ENCODE measurements at regions not wholly inside any gene's neighbourhood (a gene's known extent, or its start where the extent isn't known, plus 50 kb on each side); places are given as distances from the start of the nearest gene placed in this dataset.
"Not testable (repeated sequence)": the region's sequence is repeated elsewhere in the genome, so short reads cannot be mapped to it uniquely, and the experiment has no call there.

DNA sequence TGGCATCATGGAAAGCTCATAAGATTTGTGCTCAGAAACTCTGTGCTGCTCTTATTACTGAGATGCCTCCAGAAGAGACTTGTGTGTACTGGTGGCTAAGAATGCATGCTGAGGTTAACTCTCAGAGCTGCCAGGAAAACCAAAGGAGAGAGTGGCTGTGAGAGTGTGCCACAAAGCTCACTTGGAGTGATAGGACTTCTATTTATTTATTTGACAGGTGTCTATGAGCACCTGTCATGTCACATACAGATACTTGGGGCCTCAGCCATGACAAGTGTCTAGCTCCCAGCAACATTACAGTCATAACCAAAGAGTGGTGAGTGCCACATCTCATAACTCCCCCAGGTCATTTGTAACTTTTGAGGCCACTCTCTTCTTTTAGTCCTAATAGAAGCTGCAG is 72.2 kb upstream of the ZNG1B start:
- not testable (repeated sequence) for TF ChIP-seq POLR2A (IDR thresholded peaks at IDR 0.05)
- TF ChIP-seq, protein P1, sequence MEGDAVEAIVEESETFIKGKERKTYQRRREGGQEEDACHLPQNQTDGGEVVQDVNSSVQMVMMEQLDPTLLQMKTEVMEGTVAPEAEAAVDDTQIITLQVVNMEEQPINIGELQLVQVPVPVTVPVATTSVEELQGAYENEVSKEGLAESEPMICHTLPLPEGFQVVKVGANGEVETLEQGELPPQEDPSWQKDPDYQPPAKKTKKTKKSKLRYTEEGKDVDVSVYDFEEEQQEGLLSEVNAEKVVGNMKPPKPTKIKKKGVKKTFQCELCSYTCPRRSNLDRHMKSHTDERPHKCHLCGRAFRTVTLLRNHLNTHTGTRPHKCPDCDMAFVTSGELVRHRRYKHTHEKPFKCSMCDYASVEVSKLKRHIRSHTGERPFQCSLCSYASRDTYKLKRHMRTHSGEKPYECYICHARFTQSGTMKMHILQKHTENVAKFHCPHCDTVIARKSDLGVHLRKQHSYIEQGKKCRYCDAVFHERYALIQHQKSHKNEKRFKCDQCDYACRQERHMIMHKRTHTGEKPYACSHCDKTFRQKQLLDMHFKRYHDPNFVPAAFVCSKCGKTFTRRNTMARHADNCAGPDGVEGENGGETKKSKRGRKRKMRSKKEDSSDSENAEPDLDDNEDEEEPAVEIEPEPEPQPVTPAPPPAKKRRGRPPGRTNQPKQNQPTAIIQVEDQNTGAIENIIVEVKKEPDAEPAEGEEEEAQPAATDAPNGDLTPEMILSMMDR (IDR thresholded peaks at IDR 0.05): not testable (repeated sequence)
